ENCODE measurements at regions not wholly inside any gene's neighbourhood (a gene's known extent, or its start where the extent isn't known, plus 50 kb on each side); places are given as distances from the start of the nearest gene placed in this dataset.
"Not testable (repeated sequence)": the region's sequence is repeated elsewhere in the genome, so short reads cannot be mapped to it uniquely, and the experiment has no call there.

- H3K27ac Mint-ChIP-seq; H3K4me3 Mint-ChIP-seq; H3K27me3 Mint-ChIP-seq; H3K4me1 Mint-ChIP-seq (ENCODE audit: low read depth); H3K36me3 Mint-ChIP-seq (ENCODE audit: low read depth); H3K9me3 Mint-ChIP-seq: not testable (repeated sequence)
Observed at GRCh38 chr1:109857702-109858101, 52.9 kb upstream of the CSF1 start.

- H3K9me3 Mint-ChIP-seq = not testable (repeated sequence)
Observed at GRCh38 chr1:109855986-109856385, 54.7 kb upstream of the CSF1 start.

GRCh38 chr1:109853972-109854371 is 56.7 kb upstream of the CSF1 start:
- not testable (repeated sequence) for H3K27me3 Mint-ChIP-seq; H3K4me3 Mint-ChIP-seq; H3K36me3 Mint-ChIP-seq (ENCODE audit: low read depth); H3K27ac Mint-ChIP-seq; H3K9me3 Mint-ChIP-seq
- H3K4me1 Mint-ChIP-seq (ENCODE audit: low read depth) = peaks cover 17% of the 10 kb centered on the region

More at GRCh38 chr1:109855986-109856385, 54.7 kb upstream of the CSF1 start:
- not testable (repeated sequence) for H3K36me3 Mint-ChIP-seq (ENCODE audit: low read depth); H3K4me1 Mint-ChIP-seq (ENCODE audit: low read depth); H3K4me3 Mint-ChIP-seq; H3K27ac Mint-ChIP-seq; H3K27me3 Mint-ChIP-seq

GRCh38 chr1:109852221-109853015 is 58.2 kb upstream of the CSF1 start:
- H3K4me1 Mint-ChIP-seq (ENCODE audit: low read depth) = peaks cover 17% of the 10 kb centered on the region
- not testable (repeated sequence) for H3K4me3 Mint-ChIP-seq; H3K9me3 Mint-ChIP-seq; H3K36me3 Mint-ChIP-seq (ENCODE audit: low read depth); H3K27me3 Mint-ChIP-seq; H3K27ac Mint-ChIP-seq

GRCh38 chr1:109850827-109851226 is 59.8 kb upstream of the CSF1 start:
- Mint-ChIP-seq H3K4me1 (ENCODE audit: low read depth) (peaks cover 17% of the 10 kb centered on the region), H3K4me3 (no peak overlapping the region), H3K36me3 (ENCODE audit: low read depth) (no peaks in the 10 kb centered on the region), H3K27me3 (peaks cover 4% of the 10 kb centered on the region), H3K9me3 (no peaks in the 10 kb centered on the region), H3K27ac (peak overlapping the region; percentile 63)

GRCh38 chr1:109850194-109850593 is 60.5 kb upstream of the CSF1 start:
- H3K4me1 Mint-ChIP-seq (ENCODE audit: low read depth) = peaks cover 17% of the 10 kb centered on the region
- peaks cover 4% of the 10 kb centered on the region for H3K27me3 Mint-ChIP-seq
- no peak overlapping the region for H3K27ac Mint-ChIP-seq
- H3K4me3 Mint-ChIP-seq = no peak overlapping the region
- no peaks in the 10 kb centered on the region for H3K36me3 Mint-ChIP-seq (ENCODE audit: low read depth)
- no peaks in the 10 kb centered on the region for H3K9me3 Mint-ChIP-seq

GRCh38 chr1:109849655-109850054 is 61.0 kb upstream of the CSF1 start:
- no peak overlapping the region for H3K4me3 Mint-ChIP-seq
- no peaks in the 10 kb centered on the region for H3K9me3 Mint-ChIP-seq
- H3K27ac Mint-ChIP-seq = no peak overlapping the region
- H3K36me3 Mint-ChIP-seq (ENCODE audit: low read depth) = no peaks in the 10 kb centered on the region
- H3K27me3 Mint-ChIP-seq = peaks cover 4% of the 10 kb centered on the region
- peaks cover 17% of the 10 kb centered on the region for H3K4me1 Mint-ChIP-seq (ENCODE audit: low read depth)

- H3K4me1 Mint-ChIP-seq (ENCODE audit: low read depth) = peaks cover 17% of the 10 kb centered on the region
- H3K27ac Mint-ChIP-seq = no peak overlapping the region
- no peak overlapping the region for H3K4me3 Mint-ChIP-seq
- H3K27me3 Mint-ChIP-seq = no peaks in the 10 kb centered on the region
- no peaks in the 10 kb centered on the region for H3K36me3 Mint-ChIP-seq (ENCODE audit: low read depth)
- no peaks in the 10 kb centered on the region for H3K9me3 Mint-ChIP-seq
Observed at GRCh38 chr1:109847251-109847650, 63.4 kb upstream of the CSF1 start.

- H3K4me3 Mint-ChIP-seq = no peak overlapping the region
- no peaks in the 10 kb centered on the region for H3K9me3 Mint-ChIP-seq
- no peaks in the 10 kb centered on the region for H3K27me3 Mint-ChIP-seq
- no peaks in the 10 kb centered on the region for H3K36me3 Mint-ChIP-seq (ENCODE audit: low read depth)
- peaks cover 17% of the 10 kb centered on the region for H3K4me1 Mint-ChIP-seq (ENCODE audit: low read depth)
- no peak overlapping the region for H3K27ac Mint-ChIP-seq
Observed at GRCh38 chr1:109846846-109847245, 63.8 kb upstream of the CSF1 start.

GRCh38 chr1:109846162-109846561 is 64.5 kb upstream of the CSF1 start:
- H3K9me3 Mint-ChIP-seq = no peaks in the 10 kb centered on the region
- no peaks in the 10 kb centered on the region for H3K36me3 Mint-ChIP-seq (ENCODE audit: low read depth)
- peaks cover 17% of the 10 kb centered on the region for H3K4me1 Mint-ChIP-seq (ENCODE audit: low read depth)
- no peaks in the 10 kb centered on the region for H3K27me3 Mint-ChIP-seq
- no peak overlapping the region for H3K27ac Mint-ChIP-seq
- H3K4me3 Mint-ChIP-seq = no peak overlapping the region

GRCh38 chr1:109845658-109846057 is 65.0 kb upstream of the CSF1 start:
- no peak overlapping the region for H3K4me3 Mint-ChIP-seq
- no peak overlapping the region for H3K27ac Mint-ChIP-seq
- no peaks in the 10 kb centered on the region for H3K9me3 Mint-ChIP-seq
- no peaks in the 10 kb centered on the region for H3K27me3 Mint-ChIP-seq
- no peaks in the 10 kb centered on the region for H3K36me3 Mint-ChIP-seq (ENCODE audit: low read depth)
- H3K4me1 Mint-ChIP-seq (ENCODE audit: low read depth) = peaks cover 12% of the 10 kb centered on the region

- Mint-ChIP-seq H3K9me3 (no peaks in the 10 kb centered on the region), H3K27me3 (no peaks in the 10 kb centered on the region), H3K36me3 (ENCODE audit: low read depth) (no peaks in the 10 kb centered on the region), H3K4me1 (ENCODE audit: low read depth) (peaks cover 2% of the 10 kb centered on the region), H3K27ac (no peak overlapping the region), H3K4me3 (no peak overlapping the region)
Observed at GRCh38 chr1:109844609-109845008, 66.0 kb upstream of the CSF1 start.

- Mint-ChIP-seq H3K9me3 (peaks cover 9% of the 10 kb centered on the region), H3K27ac (no peak overlapping the region), H3K27me3 (no peaks in the 10 kb centered on the region), H3K4me3 (no peak overlapping the region), H3K36me3 (ENCODE audit: low read depth) (peaks cover 4% of the 10 kb centered on the region), H3K4me1 (ENCODE audit: low read depth) (no peaks in the 10 kb centered on the region)
Observed at GRCh38 chr1:109840011-109840629, 70.5 kb upstream of the CSF1 start.

- H3K27me3 Mint-ChIP-seq; H3K27ac Mint-ChIP-seq; H3K4me3 Mint-ChIP-seq; H3K4me1 Mint-ChIP-seq (ENCODE audit: low read depth); H3K9me3 Mint-ChIP-seq; H3K36me3 Mint-ChIP-seq (ENCODE audit: low read depth): not testable (repeated sequence)
Observed at GRCh38 chr1:109839276-109839675, 71.4 kb upstream of the CSF1 start.

GRCh38 chr1:109838838-109839240 is 71.8 kb upstream of the CSF1 start:
- Mint-ChIP-seq H3K27me3 (no peaks in the 10 kb centered on the region), H3K27ac (no peak overlapping the region), H3K9me3 (peaks cover 9% of the 10 kb centered on the region), H3K36me3 (ENCODE audit: low read depth) (peaks cover 4% of the 10 kb centered on the region), H3K4me3 (no peak overlapping the region), H3K4me1 (ENCODE audit: low read depth) (no peaks in the 10 kb centered on the region)
